H7 (cell line): ENCODE measurements at regions not wholly inside any gene's neighbourhood (a gene's known extent, or its start where the extent isn't known, plus 50 kb on each side); places are given as distances from the start of the nearest gene placed in this dataset.
"Not testable (repeated sequence)": the region's sequence is repeated elsewhere in the genome, so short reads cannot be mapped to it uniquely, and the experiment has no call there.

Experiments used
- DNase-seq: peaks from one replicate; pipeline ENCODE4 v3.0.0; 2012
- H3K27me3 ChIP-seq: 2 replicates; pipeline ENCODE4 v1.6.0; 2011; ENCODE audit warnings: mild to moderate bottlenecking, low read length; ENCODE audit not compliant: control insufficient read depth, insufficient read depth
- H3K36me3 ChIP-seq: replicated peaks from 2 replicates; pipeline ENCODE4 v1.5.1; 2011; ENCODE audit warnings: low read length; ENCODE audit not compliant: control insufficient read depth, insufficient read depth
- H3K4me3 ChIP-seq: 2 replicates; pipeline ENCODE4 v1.5.1; 2011; ENCODE audit warnings: low read depth, mild to moderate bottlenecking, control low read depth, low read length, moderate library complexity; ENCODE audit not compliant: insufficient read depth

GRCh38 chr7:47181746-47182361 lies 400.1 kb downstream of the TNS3 start:
- H3K4me3 ChIP-seq = no peak overlapping the region
- no peak for DNase-seq
- H3K27me3 ChIP-seq = no peaks in the 10 kb centered on the region
- no peaks in the 10 kb centered on the region for H3K36me3 ChIP-seq

- H3K27me3 ChIP-seq = no peaks in the 10 kb centered on the region
- H3K36me3 ChIP-seq = no peaks in the 10 kb centered on the region
- no peak for DNase-seq
- H3K4me3 ChIP-seq = no peak overlapping the region
These were observed 401.4 kb downstream of the TNS3 start for GRCh38 chr7:47180516-47180826.

GRCh38 chr7:47179812-47180515 lies 401.9 kb downstream of the TNS3 start:
- DNase-seq = peak; percentile 71
- Histone ChIP-seq H3K4me3 (no peak overlapping the region), H3K36me3 (no peaks in the 10 kb centered on the region), H3K27me3 (no peaks in the 10 kb centered on the region)

- H3K27me3 ChIP-seq, DNase-seq, H3K36me3 ChIP-seq, H3K4me3 ChIP-seq: not testable (repeated sequence)
These were observed 409.0 kb downstream of the TNS3 start for GRCh38 chr7:47172602-47173539.

DNA sequence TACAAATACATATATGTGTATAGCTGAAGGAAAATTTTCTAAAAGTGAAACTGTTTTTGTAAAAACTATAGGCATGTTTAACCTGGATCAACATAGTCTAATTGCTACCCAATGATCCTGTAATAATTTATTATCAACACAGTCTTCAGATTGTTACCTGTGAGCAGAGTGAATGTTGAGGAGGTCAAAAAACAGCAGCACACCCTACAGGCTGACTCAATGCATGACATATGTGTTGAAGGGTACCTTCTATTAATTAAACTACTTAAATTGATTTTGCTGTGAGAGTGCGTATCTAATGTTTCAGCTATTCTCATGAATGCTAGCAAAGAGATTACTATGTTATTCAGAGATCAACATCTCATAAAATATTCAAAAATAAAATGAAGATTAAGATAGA lies 411.4 kb downstream of the TNS3 start:
- no peak for DNase-seq
- Histone ChIP-seq H3K36me3 (no peaks in the 10 kb centered on the region), H3K27me3 (no peaks in the 10 kb centered on the region)

GRCh38 chr7:47154791-47155190 lies 427.1 kb downstream of the TNS3 start:
- no peak overlapping the region for H3K4me3 ChIP-seq
- no peaks in the 10 kb centered on the region for H3K36me3 ChIP-seq
- DNase-seq = no peak
- H3K27me3 ChIP-seq = no peaks in the 10 kb centered on the region

More for the DNA sequence above, 411.4 kb downstream of the TNS3 start:
- no peak overlapping the region for H3K4me3 ChIP-seq

DNA sequence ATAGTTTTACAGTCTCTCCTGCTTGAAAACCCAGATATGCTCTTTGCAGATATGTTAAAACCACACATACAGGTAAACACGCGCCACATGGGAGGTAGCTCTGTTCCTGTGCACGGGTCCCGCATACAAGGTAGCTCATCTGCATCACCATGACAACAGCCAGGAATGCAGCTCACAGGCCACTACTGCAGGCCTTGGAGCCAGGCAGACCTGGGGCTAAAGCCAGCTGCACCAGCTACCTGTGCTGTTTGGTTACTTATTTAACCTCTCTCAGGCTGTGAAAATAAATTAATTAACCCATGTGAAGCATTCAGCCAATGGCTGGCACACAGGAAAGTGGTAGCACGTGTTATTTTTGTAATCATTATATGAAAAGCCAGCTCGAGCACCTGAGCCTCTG lies 428.3 kb downstream of the TNS3 start:
- Histone ChIP-seq H3K4me3 (no peak overlapping the region), H3K27me3 (no peaks in the 10 kb centered on the region), H3K36me3 (no peaks in the 10 kb centered on the region)
- DNase-seq = peak; percentile 62

GRCh38 chr7:47153058-47153457 lies 428.9 kb downstream of the TNS3 start:
- no peaks in the 10 kb centered on the region for H3K36me3 ChIP-seq
- no peak overlapping the region for H3K4me3 ChIP-seq
- no peaks in the 10 kb centered on the region for H3K27me3 ChIP-seq
- DNase-seq = no peak

GRCh38 chr7:47152307-47152706 lies 429.6 kb downstream of the TNS3 start:
- Histone ChIP-seq H3K36me3 (no peaks in the 10 kb centered on the region), H3K27me3 (no peaks in the 10 kb centered on the region), H3K4me3 (no peak overlapping the region)
- no peak for DNase-seq

DNA sequence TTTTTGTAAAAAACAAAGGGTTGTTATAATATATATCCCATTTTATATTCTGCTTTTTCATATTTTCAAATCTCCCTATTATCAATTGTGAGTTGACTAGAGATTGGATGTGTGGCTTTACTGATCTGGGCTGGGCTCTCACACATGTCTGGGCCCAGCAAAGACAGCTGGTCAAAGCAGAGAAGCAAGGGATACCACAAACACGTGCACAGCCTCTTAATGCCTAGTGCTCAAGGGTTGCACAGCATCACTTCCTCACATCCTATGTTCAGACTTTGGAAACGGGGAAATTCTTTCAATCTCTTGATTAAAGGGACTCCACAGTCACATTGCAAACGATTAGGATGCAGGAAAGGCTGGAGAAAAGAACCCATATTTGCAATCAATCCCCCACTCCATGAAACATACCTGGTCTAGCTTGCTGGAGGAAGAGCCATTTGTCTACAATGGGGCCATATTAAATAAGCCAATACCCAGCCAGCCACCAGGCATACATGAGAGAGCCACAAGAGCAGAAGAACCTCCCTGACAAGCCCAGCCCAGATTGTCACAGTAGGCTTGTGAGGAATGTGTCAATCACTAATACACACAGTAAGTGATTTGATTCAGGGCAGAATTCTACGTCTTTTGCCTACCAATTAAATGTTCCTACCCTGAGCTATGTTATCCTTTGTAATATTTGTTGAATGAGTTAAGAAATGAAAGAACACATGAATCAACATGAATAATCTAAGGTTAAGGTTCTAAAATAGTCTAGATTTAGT lies 431.2 kb downstream of the TNS3 start:
- Histone ChIP-seq H3K36me3 (no peaks in the 10 kb centered on the region), H3K4me3 (no peak overlapping the region), H3K27me3 (no peaks in the 10 kb centered on the region)
- DNase-seq = no peak

DNA sequence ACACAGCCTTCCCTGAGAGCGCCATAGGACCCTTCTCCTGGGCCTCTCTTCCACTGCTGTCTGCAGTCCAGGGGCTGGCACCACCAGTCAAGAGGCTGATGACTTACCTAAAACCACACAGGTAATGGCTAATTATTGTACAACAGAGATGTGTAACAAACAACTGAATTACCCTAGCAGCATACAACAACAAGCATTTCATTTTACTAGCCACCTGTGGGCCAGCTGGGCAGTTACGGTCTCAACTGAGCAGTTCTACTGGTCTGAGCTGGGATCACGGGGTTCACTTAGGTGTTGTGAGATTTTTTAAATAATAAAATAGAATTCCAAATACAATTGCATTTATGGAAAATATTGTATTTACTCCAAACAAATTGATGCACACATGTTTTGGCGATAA lies 431.9 kb downstream of the TNS3 start:
- Histone ChIP-seq H3K36me3 (no peaks in the 10 kb centered on the region), H3K27me3 (no peaks in the 10 kb centered on the region)
- no peak for DNase-seq

GRCh38 chr7:47149208-47149839 lies 432.6 kb downstream of the TNS3 start:
- Histone ChIP-seq H3K4me3 (no peak overlapping the region), H3K36me3 (no peaks in the 10 kb centered on the region), H3K27me3 (no peaks in the 10 kb centered on the region)
- DNase-seq = no peak

More for the DNA sequence above, 431.9 kb downstream of the TNS3 start:
- no peak overlapping the region for H3K4me3 ChIP-seq

GRCh38 chr7:47148536-47149207 lies 433.2 kb downstream of the TNS3 start:
- Histone ChIP-seq H3K27me3 (no peaks in the 10 kb centered on the region), H3K4me3 (no peak overlapping the region), H3K36me3 (no peaks in the 10 kb centered on the region)
- DNase-seq = no peak
